ENCODE measurements at regions not wholly inside any gene's neighbourhood (a gene's known extent, or its start where the extent isn't known, plus 50 kb on each side); places are given as distances from the start of the nearest gene placed in this dataset.

DNA sequence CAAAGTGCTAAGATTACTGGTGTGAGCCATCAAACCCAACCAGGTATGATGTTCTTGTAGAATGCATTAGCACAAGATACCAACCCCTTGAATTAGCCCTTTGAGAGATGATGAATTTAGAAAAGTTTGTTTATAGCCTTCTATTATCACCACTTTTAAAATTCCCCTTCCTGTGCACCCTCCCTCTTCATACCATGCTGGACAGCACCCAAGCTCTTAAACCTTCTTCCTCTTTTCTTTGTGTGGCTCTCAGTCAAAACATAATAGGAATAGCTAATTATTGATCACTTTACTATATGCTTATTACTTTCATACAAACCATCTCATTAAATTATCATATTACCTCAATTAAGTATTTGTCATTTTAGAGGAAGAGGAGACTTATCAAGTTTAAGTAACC is 87.6 kb upstream of the TMED7 start:
- peaks cover 6 to 13% (median 7%) of the 10 kb centered on the region in 3 experiments; a peak in 6 of 7 replicates for H3K36me3 Mint-ChIP-seq (ENCODE audit: insufficient read depth in 1 of 3, low read depth in 3 of 3)
- H2BK20ac ChIP-seq (ENCODE audit: low read depth, low read length, poor library complexity, severe bottlenecking) = no peak overlapping the region
- no peak overlapping the region for H4K5ac ChIP-seq (ENCODE audit: insufficient read length, low read depth, low read length)
- no peak overlapping the region for H3K14ac ChIP-seq (ENCODE audit: insufficient read depth, low read length)
- no peak overlapping the region for H2AK5ac ChIP-seq (ENCODE audit: insufficient read length, low read length)
- H3K79me2 ChIP-seq (ENCODE audit: insufficient read depth, low read length) = no peaks in the 10 kb centered on the region
- no peaks in the 10 kb centered on the region for H3K27me3 Mint-ChIP-seq (ENCODE audit: low read depth)
- H4K20me1 ChIP-seq (ENCODE audit: control insufficient read depth, insufficient read depth, insufficient read length) = no peaks in the 10 kb centered on the region
- no peak overlapping the region for H3K4me2 ChIP-seq (ENCODE audit: insufficient read depth, insufficient read length, low read length)
- H3K4me1 ChIP-seq (ENCODE audit: insufficient read depth, low read length) = no peaks in the 10 kb centered on the region
- H3K23ac ChIP-seq (ENCODE audit: insufficient read length, low read depth, low read length) = no peak overlapping the region
- H2BK120ac ChIP-seq (ENCODE audit: low read depth, low read length, poor library complexity, severe bottlenecking) = no peak overlapping the region
- H2AFZ ChIP-seq (ENCODE audit: low read length) = no peak overlapping the region
- H2BK12ac ChIP-seq (ENCODE audit: insufficient read length, low read depth, low read length) = no peak overlapping the region
- H3K4me1 Mint-ChIP-seq = peaks cover 0 to 4% of the 10 kb centered on the region in 2 experiments; a peak in 1 of 4 replicates
- no peak overlapping the region for H3K9ac ChIP-seq (ENCODE audit: extremely low read depth, insufficient read length, low read length)
- no peak overlapping the region for H3K18ac ChIP-seq (ENCODE audit: insufficient read length, low read depth, low read length)
- TF ChIP-seq, protein P1, sequence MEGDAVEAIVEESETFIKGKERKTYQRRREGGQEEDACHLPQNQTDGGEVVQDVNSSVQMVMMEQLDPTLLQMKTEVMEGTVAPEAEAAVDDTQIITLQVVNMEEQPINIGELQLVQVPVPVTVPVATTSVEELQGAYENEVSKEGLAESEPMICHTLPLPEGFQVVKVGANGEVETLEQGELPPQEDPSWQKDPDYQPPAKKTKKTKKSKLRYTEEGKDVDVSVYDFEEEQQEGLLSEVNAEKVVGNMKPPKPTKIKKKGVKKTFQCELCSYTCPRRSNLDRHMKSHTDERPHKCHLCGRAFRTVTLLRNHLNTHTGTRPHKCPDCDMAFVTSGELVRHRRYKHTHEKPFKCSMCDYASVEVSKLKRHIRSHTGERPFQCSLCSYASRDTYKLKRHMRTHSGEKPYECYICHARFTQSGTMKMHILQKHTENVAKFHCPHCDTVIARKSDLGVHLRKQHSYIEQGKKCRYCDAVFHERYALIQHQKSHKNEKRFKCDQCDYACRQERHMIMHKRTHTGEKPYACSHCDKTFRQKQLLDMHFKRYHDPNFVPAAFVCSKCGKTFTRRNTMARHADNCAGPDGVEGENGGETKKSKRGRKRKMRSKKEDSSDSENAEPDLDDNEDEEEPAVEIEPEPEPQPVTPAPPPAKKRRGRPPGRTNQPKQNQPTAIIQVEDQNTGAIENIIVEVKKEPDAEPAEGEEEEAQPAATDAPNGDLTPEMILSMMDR (conservative IDR thresholded peaks at IDR 0.05) = no peak
- H3K4me3 Mint-ChIP-seq = no peak overlapping the region
- no peak overlapping the region for H3T11ph ChIP-seq (ENCODE audit: low read length)
- H3K9me3 ChIP-seq (ENCODE audit: control insufficient read depth, low read depth, low read length) = no peaks in the 10 kb centered on the region
- no peak overlapping the region for H3K27ac ChIP-seq (ENCODE audit: insufficient read length, low read depth, low read length)
- H3K23me2 ChIP-seq (ENCODE audit: insufficient read length, low read depth, low read length, poor library complexity, severe bottlenecking) = no peaks in the 10 kb centered on the region
- DNase-seq = no peak
- no peak overlapping the region for H2BK5ac ChIP-seq (ENCODE audit: insufficient read length, low read length)
- H2BK15ac ChIP-seq (ENCODE audit: low read depth, low read length) = no peak overlapping the region
- no peak overlapping the region for H4K8ac ChIP-seq (replicated peaks; ENCODE audit: insufficient read length, low read depth, low read length)
- peaks cover 4 to 12% of the 10 kb centered on the region in 2 experiments; a peak in 3 of 5 replicates for H3K9me3 Mint-ChIP-seq
- H3K27me3 ChIP-seq (ENCODE audit: insufficient read depth, low read length) = no peaks in the 10 kb centered on the region
- no peak overlapping the region for H3K56ac ChIP-seq (ENCODE audit: insufficient read length, low read depth, low read length)
- H3K79me1 ChIP-seq (ENCODE audit: insufficient read depth, low read depth, low read length, poor library complexity, severe bottlenecking) = no peaks in the 10 kb centered on the region
- H3K4ac ChIP-seq (ENCODE audit: low read depth, low read length) = no peak overlapping the region
- no peak overlapping the region for H3K27ac Mint-ChIP-seq
- H4K91ac ChIP-seq (ENCODE audit: insufficient read length, low read depth, low read length) = no peak overlapping the region

Measured in H9 (cell line).